ENCODE measurements at regions not wholly inside any gene's neighbourhood (a gene's known extent, or its start where the extent isn't known, plus 50 kb on each side); places are given as distances from the start of the nearest gene placed in this dataset.

GRCh38 chr11:15806217-15806616 is 550.1 kb downstream of the SOX6 start:
- DNase-seq (ENCODE audit: low read depth in 2 of 2), result no peak

- no peak for DNase-seq (ENCODE audit: low read depth in 2 of 2)
These were observed 548.5 kb downstream of the SOX6 start for GRCh38 chr11:15807827-15808226.

GRCh38 chr11:15810082-15810481 is 546.3 kb downstream of the SOX6 start:
- DNase-seq (ENCODE audit: low read depth in 2 of 2), result no peak

- DNase-seq (ENCODE audit: low read depth in 2 of 2), result no peak
These were observed 545.8 kb downstream of the SOX6 start for GRCh38 chr11:15810525-15810924.

- no peak for DNase-seq (ENCODE audit: low read depth in 2 of 2)
These were observed 540.8 kb downstream of the SOX6 start for GRCh38 chr11:15815246-15816195.

- no peak for DNase-seq (ENCODE audit: low read depth in 2 of 2)
These were observed 540.0 kb downstream of the SOX6 start for GRCh38 chr11:15816260-15816871.

GRCh38 chr11:15817001-15817400 is 539.3 kb downstream of the SOX6 start:
- DNase-seq (ENCODE audit: low read depth in 2 of 2), result no peak

GRCh38 chr11:15818132-15818842 is 538.1 kb downstream of the SOX6 start:
- DNase-seq (ENCODE audit: low read depth in 2 of 2), result no peak

GRCh38 chr11:15819679-15820286 is 536.6 kb downstream of the SOX6 start:
- peak; percentile 19 to 39 for DNase-seq (ENCODE audit: low read depth in 2 of 2)

GRCh38 chr11:15821451-15821850 is 534.9 kb downstream of the SOX6 start:
- no peak for DNase-seq (ENCODE audit: low read depth in 2 of 2)

GRCh38 chr11:15824060-15824459 is 532.3 kb downstream of the SOX6 start:
- no peak for DNase-seq (ENCODE audit: low read depth in 2 of 2)

- DNase-seq (ENCODE audit: low read depth in 2 of 2), result no peak
These were observed 530.2 kb downstream of the SOX6 start for GRCh38 chr11:15825976-15826650.

- DNase-seq (ENCODE audit: low read depth in 2 of 2), result no peak
These were observed 529.5 kb downstream of the SOX6 start for GRCh38 chr11:15826826-15827225.

- no peak for DNase-seq (ENCODE audit: low read depth in 2 of 2)
These were observed 528.0 kb downstream of the SOX6 start for GRCh38 chr11:15828215-15828853.

- DNase-seq (ENCODE audit: low read depth in 2 of 2), result no peak
These were observed 527.0 kb downstream of the SOX6 start for GRCh38 chr11:15829312-15829711.

GRCh38 chr11:15830741-15831428 is 525.5 kb downstream of the SOX6 start:
- no peak for DNase-seq (ENCODE audit: low read depth in 2 of 2)

GRCh38 chr11:15835788-15836411 is 520.4 kb downstream of the SOX6 start:
- no peak for DNase-seq (ENCODE audit: low read depth in 2 of 2)

GRCh38 chr11:15836795-15837194 is 519.6 kb downstream of the SOX6 start:
- DNase-seq (ENCODE audit: low read depth in 2 of 2), result no peak

- DNase-seq (ENCODE audit: low read depth in 2 of 2), result no peak
These were observed 518.4 kb downstream of the SOX6 start for GRCh38 chr11:15837901-15838489.

- DNase-seq (ENCODE audit: low read depth in 2 of 2), result no peak
These were observed 517.3 kb downstream of the SOX6 start for GRCh38 chr11:15839061-15839460.
